Hematopoietic multipotent progenitor cell treated with erythropoietin and hydrocortisone succinate and interleukin-3 and kit ligand, for 15 days (in vitro differentiated cells): ENCODE measurements at regions not wholly inside any gene's neighbourhood (a gene's known extent, or its start where the extent isn't known, plus 50 kb on each side); places are given as distances from the start of the nearest gene placed in this dataset.
A peak's percentile ranks its signal among the peaks of the same experiment; 100 is the strongest.
"Not testable (repeated sequence)": the region's sequence is repeated elsewhere in the genome, so short reads cannot be mapped to it uniquely, and the experiment has no call there.

ENCODE experiments used
- DNase-seq: peaks from one replicate; pipeline ENCODE4 v3.0.0-alpha.2; 2015; ENCODE audit warnings: low spot score

GRCh38 chr15:70248116-70249025 is 150.7 kb upstream of the TLE3 start:
- DNase-seq, result no peak

- no peak for DNase-seq
Measured at GRCh38 chr15:70247281-70247680, 149.6 kb upstream of the TLE3 start.

- DNase-seq, result no peak
Measured at GRCh38 chr15:70246623-70247220, 149.0 kb upstream of the TLE3 start.

- no peak for DNase-seq
Measured at GRCh38 chr15:70245932-70246622, 148.4 kb upstream of the TLE3 start.

- no peak for DNase-seq
Measured at GRCh38 chr15:70244978-70245542, 147.3 kb upstream of the TLE3 start.

GRCh38 chr15:70243686-70244540 is 146.2 kb upstream of the TLE3 start:
- DNase-seq, result peak; percentile 3

- no peak for DNase-seq
Measured at GRCh38 chr15:70242951-70243685, 145.4 kb upstream of the TLE3 start.

- no peak for DNase-seq
Measured at GRCh38 chr15:70241561-70242320, 144.0 kb upstream of the TLE3 start.

GRCh38 chr15:70240820-70241430 is 143.2 kb upstream of the TLE3 start:
- no peak for DNase-seq

GRCh38 chr15:70240082-70240481 is 142.4 kb upstream of the TLE3 start:
- DNase-seq, result no peak

- no peak for DNase-seq
Measured at GRCh38 chr15:70238917-70239316, 141.2 kb upstream of the TLE3 start.

GRCh38 chr15:70237626-70238025 is 139.9 kb upstream of the TLE3 start:
- no peak for DNase-seq

GRCh38 chr15:70236341-70237086 is 138.8 kb upstream of the TLE3 start:
- no peak for DNase-seq

GRCh38 chr15:70235347-70235746 is 137.6 kb upstream of the TLE3 start:
- DNase-seq, result no peak

GRCh38 chr15:70234256-70234905 is 136.7 kb upstream of the TLE3 start:
- DNase-seq, result no peak

GRCh38 chr15:70231484-70231883 is 133.8 kb upstream of the TLE3 start:
- no peak for DNase-seq

GRCh38 chr15:70227918-70228317 is 130.2 kb upstream of the TLE3 start:
- DNase-seq, result not testable (repeated sequence)

- DNase-seq, result no peak
Measured at GRCh38 chr15:70227147-70227546, 129.4 kb upstream of the TLE3 start.
